H1 (cell line): ENCODE measurements at regions not wholly inside any gene's neighbourhood (a gene's known extent, or its start where the extent isn't known, plus 50 kb on each side); places are given as distances from the start of the nearest gene placed in this dataset.

Source experiments
- CTCF ChIA-PET: fragments of 300-600 bp; sonication (Branson Sonifier 250); formaldehyde crosslinking; loops from one replicate; lab custom pipeline; 2021; ENCODE audit not compliant: partially characterized antibody; lab: Charles Lee
- POLR2A ChIA-PET: fragments of 300-600 bp; sonication (Branson Sonifier 250); formaldehyde crosslinking; loops from one replicate; lab custom pipeline; 2021; ENCODE audit warnings: inconsistent platforms; ENCODE audit not compliant: partially characterized antibody; lab: Charles Lee
- DNase-seq, 2 experiments: peaks; one replicate each; pipeline versions ENCODE4 v3.0.0 to v3.0.0-alpha.2; 2010 to 2022; ENCODE audit warnings: low spot score in 2 of 2, low read depth in 1 of 2, mixed read lengths in 1 of 2
- FAIRE-seq: peaks from 2 replicates; lab custom pipeline; 2011; peaks lifted over from hg19 to GRCh38; lab: Jason Lieb, UNC
- H2AFZ ChIP-seq: 2 replicates; pipeline ENCODE4 v1.8.1; 2012; ENCODE audit warnings: low read length, inconsistent platforms
- H2AK5ac ChIP-seq: 2 replicates; pipeline ENCODE4 v1.6.1; 2013; ENCODE audit warnings: low read depth, low read length
- H2BK120ac ChIP-seq: replicated peaks from 2 replicates; pipeline ENCODE3; 2013; ENCODE audit warnings: low read depth, low read length, inconsistent platforms
- H2BK12ac ChIP-seq: 2 replicates; pipeline ENCODE4 v1.6.1; 2013; ENCODE audit warnings: low read depth, low read length
- H2BK15ac ChIP-seq: 2 replicates; pipeline ENCODE4 v1.6.1; 2013; ENCODE audit warnings: low read length
- H2BK20ac ChIP-seq: 2 replicates; pipeline ENCODE4 v1.6.1; 2013; ENCODE audit warnings: low read length
- H2BK5ac ChIP-seq: 2 replicates; pipeline ENCODE4 v1.6.1; 2013; ENCODE audit warnings: low read depth, low read length
- H3K14ac ChIP-seq: 2 replicates; pipeline ENCODE4 v1.6.1; 2013; ENCODE audit warnings: inconsistent platforms; ENCODE audit not compliant: insufficient read length
- H3K18ac ChIP-seq: 2 replicates; pipeline ENCODE4 v1.6.1; 2013; ENCODE audit warnings: low read length; ENCODE audit errors: extremely low read depth
- H3K23ac ChIP-seq: 2 replicates; pipeline ENCODE4 v1.6.1; 2013; ENCODE audit warnings: inconsistent platforms; ENCODE audit not compliant: insufficient read length
- H3K23me2 ChIP-seq: 2 replicates; pipeline ENCODE4 v1.6.1; 2013; ENCODE audit warnings: low read depth, low read length
- H3K27ac ChIP-seq: 2 replicates; pipeline ENCODE4 v1.6.1; 2011; ENCODE audit warnings: low read depth, low read length, inconsistent platforms
- H3K27me3 ChIP-seq, 4 experiments: replicated peaks in 1 of 4; 1 replicate in 1 of 4; 2 replicates in 3 of 4; pipeline versions ENCODE4 v1.6.1 to v1.8.1; 2011 to 2013; ENCODE audit warnings: low read length in 3 of 4, mild to moderate bottlenecking in 3 of 4, inconsistent platforms in 2 of 4, mixed read lengths in 2 of 4, moderate library complexity in 1 of 4; ENCODE audit not compliant: control insufficient read depth in 3 of 4, insufficient read depth in 3 of 4; ENCODE audit errors: extremely low read depth in 1 of 4
- H3K36me3 ChIP-seq, 4 experiments: 2 replicates each; pipeline versions ENCODE4 v1.6.1 to v1.8.1; 2011 to 2013; ENCODE audit warnings: mild to moderate bottlenecking in 4 of 4, low read length in 3 of 4, moderate library complexity in 2 of 4, control low read depth in 1 of 4, inconsistent platforms in 1 of 4; ENCODE audit not compliant: insufficient read depth in 4 of 4, control insufficient read depth in 2 of 4
- H3K4ac ChIP-seq: replicated peaks from 2 replicates; pipeline ENCODE3; 2013; ENCODE audit warnings: low read length, low read depth, mixed read lengths, inconsistent platforms; ENCODE audit not compliant: insufficient read length
- H3K4me1 ChIP-seq, 4 experiments: replicated peaks in 1 of 4; 1 replicate in 1 of 4; 2 replicates in 3 of 4; pipeline versions ENCODE4 v1.6.1 to v1.8.1; 2011 to 2013; ENCODE audit warnings: low read length in 3 of 4, inconsistent platforms in 2 of 4, mixed read lengths in 1 of 4; ENCODE audit not compliant: insufficient read depth in 4 of 4, control insufficient read depth in 3 of 4
- H3K4me2 ChIP-seq, 2 experiments: 2 replicates each; pipeline versions ENCODE4 v1.6.1 to v1.8.1; 2011 to 2013; ENCODE audit warnings: low read depth in 2 of 2, low read length in 2 of 2, control low read depth in 1 of 2, inconsistent platforms in 1 of 2, mild to moderate bottlenecking in 1 of 2; ENCODE audit not compliant: insufficient read depth in 1 of 2
- H3K4me3 ChIP-seq, 4 experiments: fragments of 200-600, 300-600 bp in 1 of 4; sonication (generic), shearing (Covaris generic), sonication (Bioruptor Twin) in 1 of 4; 2 replicates each; pipeline versions ENCODE4 v1.5.1 to v1.8.1; 2011 to 2016; ENCODE audit warnings: low read length in 4 of 4, low read depth in 3 of 4, control low read depth in 2 of 4, inconsistent platforms in 2 of 4, mild to moderate bottlenecking in 2 of 4, mixed read lengths in 1 of 4, moderate library complexity in 1 of 4; ENCODE audit not compliant: insufficient read depth in 2 of 4; ENCODE audit errors: extremely low read depth in 1 of 4
- H3K56ac ChIP-seq: replicated peaks from 2 replicates; pipeline ENCODE3; 2013; ENCODE audit warnings: low read depth, mild to moderate bottlenecking, mixed read lengths, low read length, inconsistent platforms; ENCODE audit not compliant: insufficient read length
- H3K79me1 ChIP-seq: 2 replicates; pipeline ENCODE4 v1.6.1; 2013; ENCODE audit warnings: low read depth, low read length, control low read depth
- H3K79me2 ChIP-seq, 2 experiments: 2 replicates each; pipeline versions ENCODE4 v1.6.1 to v1.8.1; 2012 to 2013; ENCODE audit warnings: low read length in 2 of 2, mild to moderate bottlenecking in 2 of 2, inconsistent platforms in 1 of 2; ENCODE audit not compliant: insufficient read depth in 2 of 2, control insufficient read depth in 1 of 2
- H3K9ac ChIP-seq, 4 experiments: replicated peaks in 1 of 4; 1 replicate in 1 of 4; 2 replicates in 3 of 4; pipeline versions ENCODE4 v1.6.1 to v1.8.1; 2011 to 2013; ENCODE audit warnings: low read depth in 3 of 4, low read length in 3 of 4, control low read depth in 2 of 4, mild to moderate bottlenecking in 2 of 4, moderate library complexity in 2 of 4, inconsistent platforms in 1 of 4; ENCODE audit errors: extremely low read depth in 1 of 4
- H3K9me3 ChIP-seq, 2 experiments: 2 replicates each; pipeline versions ENCODE4 v1.6.1 to v1.8.1; 2012 to 2013; ENCODE audit warnings: mild to moderate bottlenecking in 2 of 2, moderate library complexity in 2 of 2, control low read depth in 1 of 2, inconsistent platforms in 1 of 2, low read depth in 1 of 2, low read length in 1 of 2, mixed read lengths in 1 of 2; ENCODE audit not compliant: insufficient read depth in 2 of 2
- H4K20me1 ChIP-seq, 2 experiments: replicated peaks in 1 of 2; 2 replicates each; pipeline versions ENCODE3 to v1.8.1; 2011 to 2013; ENCODE audit warnings: inconsistent platforms in 2 of 2, low read length in 2 of 2, mild to moderate bottlenecking in 1 of 2; ENCODE audit not compliant: insufficient read depth in 2 of 2, control insufficient read depth in 1 of 2
- H4K5ac ChIP-seq: 2 replicates; pipeline ENCODE4 v1.6.1; 2013; ENCODE audit warnings: low read length, low read depth, mixed read lengths, inconsistent platforms; ENCODE audit not compliant: insufficient read length
- H4K8ac ChIP-seq: 2 replicates; pipeline ENCODE4 v1.8.0; 2013; ENCODE audit warnings: mild to moderate bottlenecking, moderate library complexity, low read length, inconsistent platforms; ENCODE audit not compliant: insufficient read depth; ENCODE audit errors: extremely low read depth
- H4K91ac ChIP-seq: replicated peaks from 2 replicates; pipeline ENCODE3; 2013; ENCODE audit warnings: low read length, mixed read lengths, inconsistent platforms; ENCODE audit not compliant: insufficient read length
- CBX8 ChIP-seq: fragments of 300-800, 300-1000 bp; sonication (generic); IDR thresholded peaks from 2 replicates; pipeline ENCODE4 v1.7.1; 2016; ENCODE audit warnings: low read depth, low read length, borderline replicate concordance
- GTF2F1 ChIP-seq: IDR thresholded peaks from 2 replicates; pipeline ENCODE4 v1.6.1; 2012; ENCODE audit warnings: low read depth, low read length, improper control_type of control experiment, borderline replicate concordance
- RAD21 ChIP-seq, 2 experiments: IDR thresholded peaks in 1 of 2; conservative IDR thresholded peaks in 1 of 2; 2 replicates each; pipeline ENCODE4 v1.6.1; 2011; ENCODE audit warnings: low read depth in 2 of 2, low read length in 2 of 2, improper control_type of control experiment in 1 of 2, inconsistent platforms in 1 of 2, mild to moderate bottlenecking in 1 of 2, moderate library complexity in 1 of 2
- RXRA ChIP-seq: IDR thresholded peaks from 2 replicates; pipeline ENCODE4 v1.6.1; 2011; ENCODE audit warnings: low read depth, mild to moderate bottlenecking, low read length, moderate library complexity; ENCODE audit not compliant: insufficient read depth
- SIX5 ChIP-seq: IDR thresholded peaks from 2 replicates; pipeline ENCODE4 v1.6.1; 2011; ENCODE audit warnings: mild to moderate bottlenecking, low read depth, low read length
- SP4 ChIP-seq: IDR thresholded peaks from 2 replicates; pipeline ENCODE4 v1.6.1; 2012; ENCODE audit warnings: low read length, inconsistent platforms
- YY1 ChIP-seq: IDR thresholded peaks from 2 replicates; pipeline ENCODE4 v1.6.1; 2011; ENCODE audit warnings: low read depth, mild to moderate bottlenecking, low read length
- WGBS, 2 experiments: shearing (Covaris generic) in 1 of 2; methylation state at CpG; one replicate each; pipeline versions ENCODE4 v1.1.6 to v1.1.7; 2013 to 2015; ENCODE audit warnings: low lambda C conversion rate in 2 of 2, mixed read lengths in 2 of 2, inconsistent platforms in 1 of 2, low coverage in 1 of 2, missing lambda C conversion rate in 1 of 2; ENCODE audit not compliant: insufficient replicate concordance in 2 of 2, insufficient coverage in 1 of 2, insufficient read length in 1 of 2; ENCODE audit errors: extremely low coverage in 1 of 2, missing lambda C conversion rate in 1 of 2; 5-methylcytosine and 5-hydroxymethylcytosine counted together

DNA sequence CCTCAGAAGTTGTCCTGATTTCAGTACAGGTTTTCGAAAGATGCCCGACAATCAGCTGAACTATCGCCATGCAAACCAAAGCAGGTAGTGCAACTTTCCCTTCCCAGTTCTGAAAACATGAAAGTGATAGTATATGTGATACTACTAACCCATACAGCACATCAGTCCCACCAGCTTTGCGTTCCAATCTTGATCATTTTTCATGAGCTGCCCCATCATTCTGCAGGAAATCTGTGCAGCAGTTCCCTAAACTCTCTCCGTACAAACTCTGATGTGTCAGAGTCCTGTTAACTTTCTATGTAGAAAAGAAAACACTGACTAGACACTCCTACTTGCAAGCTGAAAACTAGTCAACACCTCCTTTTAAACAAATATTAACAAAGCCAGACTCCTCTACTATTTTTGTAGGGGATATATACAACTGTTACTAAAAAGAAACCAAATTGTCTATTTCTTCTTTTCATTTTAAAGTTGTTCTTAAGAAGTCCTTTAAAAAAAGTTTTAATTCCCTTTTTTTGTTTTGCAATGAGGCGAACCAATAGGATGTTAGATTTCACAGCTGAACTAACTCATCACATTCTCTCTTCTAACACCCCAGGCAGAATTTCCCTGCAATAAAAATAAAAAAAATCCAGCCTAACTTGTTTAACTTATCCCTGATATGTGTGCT lies 99.6 kb upstream of the DST start:
- H3K36me3 ChIP-seq, result no peaks in the 10 kb centered on the region
- peak overlapping the region; percentile 69; the same call in 1 of the 2 replicates for H2BK20ac ChIP-seq
- no peak overlapping the region for H4K91ac ChIP-seq
- TF ChIP-seq RAD21 (IDR thresholded peaks at IDR 0.05 in 1 of 2, conservative IDR thresholded peaks at IDR 0.05 in 1 of 2; ENCODE audit: low read depth in 2 of 2, low read length in 2 of 2), result no peak
- TF ChIP-seq SP4, result no peak
- TF ChIP-seq GTF2F1, result no peak
- TF ChIP-seq YY1, result no peak
- TF ChIP-seq RXRA, result no peak
- TF ChIP-seq CBX8, result no peak
- TF ChIP-seq SIX5, result no peak
- no peak overlapping the region for H3K14ac ChIP-seq
- no peak overlapping the region; a peak in 1 of 8 replicates for H3K4me3 ChIP-seq
- no peak for DNase-seq
- ChIA-PET POLR2A (no interaction called here), CTCF (interaction anchor here (0.9 to 6.9 kb wide), 3 partner anchors 12 to 29 kb away, joined by 3 to 31 read pairs (median 3); no protein-coding TSS in a partner anchor)
- H3K23ac ChIP-seq, result no peak overlapping the region
- no peak for FAIRE-seq
- H3K79me1 ChIP-seq, result no peaks in the 10 kb centered on the region; the same call in 1 of the 2 replicates
- peak overlapping the region in 1 of 2 experiments; percentile 36; a peak in 1 of 4 replicates for H3K4me2 ChIP-seq
- H3K79me2 ChIP-seq, result peaks cover 5 to 97% of the 10 kb centered on the region in 2 experiments
- peaks cover 0 to 2% of the 10 kb centered on the region in 2 experiments for H4K20me1 ChIP-seq
- H2BK120ac ChIP-seq, result no peak overlapping the region
- H3K18ac ChIP-seq, result no peak overlapping the region
- H2AFZ ChIP-seq, result no peak overlapping the region
- H3K27me3 ChIP-seq, result no peaks in the 10 kb centered on the region
- H3K23me2 ChIP-seq, result no peaks in the 10 kb centered on the region
- H2BK15ac ChIP-seq, result no peak overlapping the region
- H4K5ac ChIP-seq, result no peak overlapping the region
- no peak overlapping the region for H3K56ac ChIP-seq
- peak overlapping the region in 1 of 4 experiments; percentile 39; a peak in 1 of 7 replicates for H3K9ac ChIP-seq
- H3K27ac ChIP-seq, result no peak overlapping the region
- H3K9me3 ChIP-seq, result no peaks in the 10 kb centered on the region
- no peak overlapping the region for H2BK12ac ChIP-seq
- WGBS, 2 experiments, result 63% methylated on average over 6 of the region's 6 CpGs; no CpG with 5 or more reads in 1 of the 2 experiments
- no peak overlapping the region for H2AK5ac ChIP-seq
- no peak overlapping the region for H2BK5ac ChIP-seq
- H3K4ac ChIP-seq, result no peak overlapping the region
- no peak overlapping the region for H4K8ac ChIP-seq
- peaks cover 3 to 25% (median 16%) of the 10 kb centered on the region in 4 experiments; a peak in 6 of 7 replicates for H3K4me1 ChIP-seq
